ENCODE measurements at regions not wholly inside any gene's neighbourhood (a gene's known extent, or its start where the extent isn't known, plus 50 kb on each side); places are given as distances from the start of the nearest gene placed in this dataset.
A peak's percentile ranks its signal among the peaks of the same experiment; 100 is the strongest.

DNA sequence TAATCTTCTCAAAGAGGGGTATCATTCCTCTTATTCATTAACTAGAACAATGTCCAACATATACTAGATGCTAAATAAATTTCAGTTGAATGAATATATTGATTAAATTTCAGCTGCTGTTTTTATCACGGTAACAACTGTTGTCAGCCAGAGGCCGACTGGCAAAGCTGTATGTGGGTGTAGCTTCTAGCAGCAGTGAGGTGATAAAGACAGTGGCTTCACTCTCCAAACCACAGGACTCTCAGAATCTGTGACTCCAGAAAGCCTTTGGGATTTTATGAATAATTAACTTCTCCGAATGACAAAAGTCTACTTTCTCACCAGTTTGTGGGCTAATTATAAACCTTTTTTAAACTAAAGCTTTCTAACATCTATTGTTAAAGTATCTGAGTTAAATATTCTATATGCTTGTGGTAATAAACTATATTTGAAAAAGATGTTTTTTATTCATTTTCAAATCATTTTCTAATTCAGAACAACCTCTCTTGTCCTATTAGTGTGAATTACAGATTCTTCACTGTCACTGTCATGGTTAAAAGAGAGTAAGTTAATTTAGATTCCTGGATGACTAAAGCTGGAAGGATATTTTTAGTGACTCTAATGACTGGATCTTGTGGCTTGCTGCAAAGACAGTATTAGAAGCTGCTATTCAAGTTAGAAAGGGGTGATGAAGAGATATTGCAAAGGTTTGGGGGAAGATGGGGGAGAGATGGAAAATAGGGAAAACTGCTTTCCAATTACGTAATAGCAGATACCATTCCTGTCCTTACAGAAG is 796.4 kb upstream of the ARPP21 start:
- 50% methylated on average over 2 of the region's 4 CpGs for WGBS
- Histone ChIP-seq H4K91ac (ENCODE audit: low read length) (no peak overlapping the region), H3K4ac (ENCODE audit: low read depth in 1 of 2, low read length in 2 of 2) (no peak overlapping the region), H2BK15ac (ENCODE audit: low read depth, poor library complexity, severe bottlenecking) (no peak overlapping the region), H3K27ac (ENCODE audit: low read length, poor library complexity, severe bottlenecking) (peak overlapping the region; percentile 55), H3K9me3 (ENCODE audit: control insufficient read depth, low read length) (no peaks in the 10 kb centered on the region), H3K4me2 (ENCODE audit: low read length, poor library complexity, severe bottlenecking) (peak overlapping the region; percentile 23), H3K36me3 (ENCODE audit: control insufficient read depth in 1 of 2, insufficient read depth in 2 of 2, low read depth in 1 of 2, low read length in 2 of 2) (no peaks in the 10 kb centered on the region), H3K4me1 (ENCODE audit: control insufficient read depth, insufficient read depth, low read depth, low read length) (no peaks in the 10 kb centered on the region), H3K27me3 (ENCODE audit: control insufficient read depth in 1 of 2, insufficient read depth in 1 of 2, low read length in 2 of 2) (no peaks in the 10 kb centered on the region), H3K9ac (ENCODE audit: low read length) (no peak overlapping the region), H2AK5ac (ENCODE audit: low read length, severe bottlenecking) (no peak overlapping the region), H2BK5ac (ENCODE audit: low read depth, low read length, poor library complexity, severe bottlenecking) (no peak overlapping the region), H2BK120ac (ENCODE audit: low read depth, low read length) (no peak overlapping the region), H3K23ac (ENCODE audit: low read length in 2 of 2) (no peak overlapping the region), H2BK12ac (ENCODE audit: low read length in 2 of 2) (no peak overlapping the region), H3K14ac (ENCODE audit: low read length in 2 of 2) (no peak overlapping the region), H2AFZ (ENCODE audit: low read depth, low read length) (no peak overlapping the region), H4K8ac (ENCODE audit: low read length) (no peak overlapping the region), H3K79me1 (replicated peaks; ENCODE audit: low read length, poor library complexity, severe bottlenecking) (no peaks in the 10 kb centered on the region), H3K18ac (ENCODE audit: low read depth in 1 of 2, low read length in 2 of 2) (no peak overlapping the region), H3K4me3 (ENCODE audit: insufficient read depth in 1 of 2, low read depth in 1 of 2, low read length in 2 of 2) (no peak overlapping the region)
- no peak for DNase-seq

DNA sequence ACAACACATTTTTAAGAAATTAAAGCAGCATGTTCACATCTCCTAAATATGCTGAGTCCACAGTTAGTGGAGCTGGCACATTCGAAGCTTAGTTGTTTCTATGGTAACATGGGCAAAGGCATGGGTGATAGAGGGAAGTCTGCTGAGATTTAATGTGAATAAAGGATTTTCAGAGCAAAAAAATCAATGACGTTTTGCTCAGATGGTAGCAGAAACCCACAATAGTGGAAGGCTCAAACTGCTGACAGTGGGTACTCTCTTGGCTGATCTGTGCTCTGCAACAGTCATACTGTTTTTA is 795.1 kb upstream of the ARPP21 start:
- H4K91ac ChIP-seq (ENCODE audit: low read length) = no peak overlapping the region

DNA sequence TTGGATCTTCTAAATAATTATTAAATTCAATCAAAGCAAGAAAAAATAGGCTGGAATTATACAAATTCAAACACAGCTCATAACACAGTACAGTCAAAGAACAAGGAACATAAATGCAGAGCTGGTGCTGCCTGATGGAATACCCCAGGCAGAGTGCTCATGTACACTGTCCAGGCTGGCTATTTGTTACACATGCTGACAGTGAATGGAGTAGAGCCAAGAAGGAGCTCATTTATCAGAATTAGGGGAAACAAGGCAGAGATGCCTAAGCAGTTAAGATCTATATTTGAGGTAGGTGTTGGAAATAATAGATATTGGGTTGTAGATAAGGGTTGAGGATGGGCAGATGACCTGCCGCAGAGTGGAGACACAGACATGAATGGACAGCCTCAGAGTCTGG is 788.2 kb upstream of the ARPP21 start:
- Histone ChIP-seq H3K36me3 (ENCODE audit: control insufficient read depth in 1 of 2, insufficient read depth in 2 of 2, low read depth in 1 of 2, low read length in 2 of 2) (no peaks in the 10 kb centered on the region), H3K18ac (ENCODE audit: low read depth in 1 of 2, low read length in 2 of 2) (no peak overlapping the region), H3K23ac (ENCODE audit: low read length in 2 of 2) (no peak overlapping the region), H2AK5ac (ENCODE audit: low read length, severe bottlenecking) (no peak overlapping the region), H4K91ac (ENCODE audit: low read length) (no peak overlapping the region), H2BK5ac (ENCODE audit: low read depth, low read length, poor library complexity, severe bottlenecking) (no peak overlapping the region), H2AFZ (ENCODE audit: low read depth, low read length) (no peak overlapping the region), H3K79me1 (replicated peaks; ENCODE audit: low read length, poor library complexity, severe bottlenecking) (no peaks in the 10 kb centered on the region), H3K9me3 (ENCODE audit: control insufficient read depth, low read length) (no peaks in the 10 kb centered on the region), H2BK120ac (ENCODE audit: low read depth, low read length) (no peak overlapping the region), H4K8ac (ENCODE audit: low read length) (no peak overlapping the region), H3K14ac (ENCODE audit: low read length in 2 of 2) (no peak overlapping the region), H3K4ac (ENCODE audit: low read depth in 1 of 2, low read length in 2 of 2) (no peak overlapping the region), H3K27ac (ENCODE audit: low read length, poor library complexity, severe bottlenecking) (no peak overlapping the region), H3K4me3 (ENCODE audit: insufficient read depth in 1 of 2, low read depth in 1 of 2, low read length in 2 of 2) (no peak overlapping the region), H2BK12ac (ENCODE audit: low read length in 2 of 2) (no peak overlapping the region), H3K4me1 (ENCODE audit: control insufficient read depth, insufficient read depth, low read depth, low read length) (no peaks in the 10 kb centered on the region), H3K4me2 (ENCODE audit: low read length, poor library complexity, severe bottlenecking) (no peak overlapping the region), H3K27me3 (ENCODE audit: control insufficient read depth in 1 of 2, insufficient read depth in 1 of 2, low read length in 2 of 2) (no peaks in the 10 kb centered on the region), H2BK15ac (ENCODE audit: low read depth, poor library complexity, severe bottlenecking) (no peak overlapping the region), H3K9ac (ENCODE audit: low read length) (no peak overlapping the region)
- 97% methylated on average over 1 of the region's 1 CpG for WGBS
- DNase-seq = no peak

More for the DNA sequence above, 795.1 kb upstream of the ARPP21 start:
- H3K79me1 ChIP-seq (replicated peaks; ENCODE audit: low read length, poor library complexity, severe bottlenecking) = no peaks in the 10 kb centered on the region
- H3K27ac ChIP-seq (ENCODE audit: low read length, poor library complexity, severe bottlenecking) = no peak overlapping the region
- no peak overlapping the region for H3K18ac ChIP-seq (ENCODE audit: low read depth in 1 of 2, low read length in 2 of 2)
- no peaks in the 10 kb centered on the region for H3K36me3 ChIP-seq (ENCODE audit: control insufficient read depth in 1 of 2, insufficient read depth in 2 of 2, low read depth in 1 of 2, low read length in 2 of 2)
- H3K4ac ChIP-seq (ENCODE audit: low read depth in 1 of 2, low read length in 2 of 2) = no peak overlapping the region
- no peak overlapping the region for H2AFZ ChIP-seq (ENCODE audit: low read depth, low read length)
- H2BK12ac ChIP-seq (ENCODE audit: low read length in 2 of 2) = no peak overlapping the region
- H3K4me2 ChIP-seq (ENCODE audit: low read length, poor library complexity, severe bottlenecking) = no peak overlapping the region
- no peak overlapping the region for H3K9ac ChIP-seq (ENCODE audit: low read length)
- 58% methylated on average over 2 of the region's 2 CpGs for WGBS
- no peak overlapping the region for H2BK15ac ChIP-seq (ENCODE audit: low read depth, poor library complexity, severe bottlenecking)
- H3K4me3 ChIP-seq (ENCODE audit: insufficient read depth in 1 of 2, low read depth in 1 of 2, low read length in 2 of 2) = no peak overlapping the region
- no peak for DNase-seq
- H2BK5ac ChIP-seq (ENCODE audit: low read depth, low read length, poor library complexity, severe bottlenecking) = no peak overlapping the region
- no peak overlapping the region for H3K14ac ChIP-seq (ENCODE audit: low read length in 2 of 2)
- H3K23ac ChIP-seq (ENCODE audit: low read length in 2 of 2) = no peak overlapping the region
- no peak overlapping the region for H2BK120ac ChIP-seq (ENCODE audit: low read depth, low read length)
- no peak overlapping the region for H2AK5ac ChIP-seq (ENCODE audit: low read length, severe bottlenecking)
- H3K27me3 ChIP-seq (ENCODE audit: control insufficient read depth in 1 of 2, insufficient read depth in 1 of 2, low read length in 2 of 2) = no peaks in the 10 kb centered on the region
- H4K8ac ChIP-seq (ENCODE audit: low read length) = no peak overlapping the region
- H3K4me1 ChIP-seq (ENCODE audit: control insufficient read depth, insufficient read depth, low read depth, low read length) = no peaks in the 10 kb centered on the region
- no peaks in the 10 kb centered on the region for H3K9me3 ChIP-seq (ENCODE audit: control insufficient read depth, low read length)

DNA sequence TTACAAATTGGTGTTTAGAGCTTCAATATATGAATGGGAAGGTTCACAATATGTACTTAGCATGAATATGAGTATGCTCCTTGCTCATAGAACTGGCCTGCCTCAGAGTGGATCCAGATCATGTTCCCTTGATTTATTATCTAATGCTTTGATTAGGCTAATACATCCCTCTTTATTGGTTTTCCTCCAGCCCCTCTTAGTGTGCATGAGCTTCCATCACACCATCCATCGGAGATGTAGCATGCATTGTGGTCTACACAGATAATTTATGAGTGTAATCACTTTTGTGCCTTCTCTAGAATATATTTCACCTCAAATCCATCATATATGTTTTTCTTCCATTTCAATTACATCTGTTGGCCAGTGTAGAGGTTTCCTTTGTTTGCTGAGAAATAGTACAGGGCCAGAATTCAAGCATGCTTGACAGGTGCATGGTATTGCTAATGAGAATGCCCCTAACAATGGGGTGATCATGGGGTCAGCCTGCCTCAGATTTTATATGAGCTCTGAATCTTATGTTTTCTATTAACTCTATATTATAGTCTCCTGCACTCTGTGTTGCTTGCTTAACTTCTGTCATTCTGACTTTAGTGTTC is 786.4 kb upstream of the ARPP21 start:
- no peak overlapping the region for H2BK12ac ChIP-seq (ENCODE audit: low read length in 2 of 2)
- no peak overlapping the region for H2BK15ac ChIP-seq (ENCODE audit: low read depth, poor library complexity, severe bottlenecking)
- no peak overlapping the region for H3K4me2 ChIP-seq (ENCODE audit: low read length, poor library complexity, severe bottlenecking)
- H3K36me3 ChIP-seq (ENCODE audit: control insufficient read depth in 1 of 2, insufficient read depth in 2 of 2, low read depth in 1 of 2, low read length in 2 of 2) = no peaks in the 10 kb centered on the region
- no peak overlapping the region for H3K18ac ChIP-seq (ENCODE audit: low read depth in 1 of 2, low read length in 2 of 2)
- no peak overlapping the region for H3K14ac ChIP-seq (ENCODE audit: low read length in 2 of 2)
- no peaks in the 10 kb centered on the region for H3K27me3 ChIP-seq (ENCODE audit: control insufficient read depth in 1 of 2, insufficient read depth in 1 of 2, low read length in 2 of 2)
- no peak overlapping the region for H2BK5ac ChIP-seq (ENCODE audit: low read depth, low read length, poor library complexity, severe bottlenecking)
- H3K79me1 ChIP-seq (replicated peaks; ENCODE audit: low read length, poor library complexity, severe bottlenecking) = no peaks in the 10 kb centered on the region
- H2BK120ac ChIP-seq (ENCODE audit: low read depth, low read length) = no peak overlapping the region
- no CpG with 5 or more reads among the region's 1 CpG for WGBS
- H3K9me3 ChIP-seq (ENCODE audit: control insufficient read depth, low read length) = no peaks in the 10 kb centered on the region
- no peak overlapping the region for H4K91ac ChIP-seq (ENCODE audit: low read length)
- H2AFZ ChIP-seq (ENCODE audit: low read depth, low read length) = no peak overlapping the region
- H3K27ac ChIP-seq (ENCODE audit: low read length, poor library complexity, severe bottlenecking) = no peak overlapping the region
- no peak overlapping the region for H3K4ac ChIP-seq (ENCODE audit: low read depth in 1 of 2, low read length in 2 of 2)
- no peak overlapping the region for H3K4me3 ChIP-seq (ENCODE audit: insufficient read depth in 1 of 2, low read depth in 1 of 2, low read length in 2 of 2)
- no peak for DNase-seq
- H3K23ac ChIP-seq (ENCODE audit: low read length in 2 of 2) = no peak overlapping the region
- no peak overlapping the region for H2AK5ac ChIP-seq (ENCODE audit: low read length, severe bottlenecking)
- H4K8ac ChIP-seq (ENCODE audit: low read length) = no peak overlapping the region
- no peaks in the 10 kb centered on the region for H3K4me1 ChIP-seq (ENCODE audit: control insufficient read depth, insufficient read depth, low read depth, low read length)
- H3K9ac ChIP-seq (ENCODE audit: low read length) = no peak overlapping the region

Measured in mesenchymal stem cell (in vitro differentiated cells and primary cell).